ENCODE measurements at regions not wholly inside any gene's neighbourhood (a gene's known extent, or its start where the extent isn't known, plus 50 kb on each side); places are given as distances from the start of the nearest gene placed in this dataset.
A peak's percentile ranks its signal among the peaks of the same experiment; 100 is the strongest.

GRCh38 chr16:13305019-13305755 is 403.8 kb downstream of the SHISA9 start (continued):
- TF ChIP-seq JUND (IDR thresholded peaks at IDR 0.05; ENCODE audit: low read depth, low read length): no peak
- peak; percentile 68 for TF ChIP-seq MEF2B (IDR thresholded peaks at IDR 0.05; ENCODE audit: partially characterized antibody, poor library complexity, severe bottlenecking)
- TF ChIP-seq SPI1 (IDR thresholded peaks at IDR 0.05; ENCODE audit: borderline replicate concordance, insufficient read depth, low read depth, low read length): peak; percentile 74
- no peak; the same call in 1 of the 2 replicates for TF ChIP-seq NFIC (IDR thresholded peaks at IDR 0.05; ENCODE audit: low read depth, low read length)
- no peak for TF ChIP-seq CBFB (IDR thresholded peaks at IDR 0.05; ENCODE audit: low read depth)
- TF ChIP-seq BHLHE40 (IDR thresholded peaks at IDR 0.05; ENCODE audit: borderline replicate concordance in 1 of 2, low read depth in 2 of 2, low read length in 1 of 2): peak; percentile 90 to 92
- no peak for TF ChIP-seq MYC (IDR thresholded peaks at IDR 0.05; ENCODE audit: insufficient read depth, insufficient read length, insufficient replicate concordance, low read length, severe bottlenecking)
- TF ChIP-seq RUNX3 (IDR thresholded peaks at IDR 0.05; ENCODE audit: low read length): no peak
- TF ChIP-seq MXI1 (IDR thresholded peaks at IDR 0.05; ENCODE audit: low read depth, low read length): no peak
- TF ChIP-seq ZNF592 (IDR thresholded peaks at IDR 0.05): no peak
- no peak for TF ChIP-seq BACH1 (IDR thresholded peaks at IDR 0.05; ENCODE audit: borderline replicate concordance)
- no peak for TF ChIP-seq PAX8 (IDR thresholded peaks at IDR 0.05)
- no peak for TF ChIP-seq SREBF2 (IDR thresholded peaks at IDR 0.05; ENCODE audit: low read length)
- TF ChIP-seq STAT1 (conservative IDR thresholded peaks at IDR 0.05): no peak
- no peak for TF ChIP-seq YY1 (IDR thresholded peaks at IDR 0.05; ENCODE audit: low read depth, low read length)
- no peak for TF ChIP-seq FOXK2 (IDR thresholded peaks at IDR 0.05)
- no peak for TF ChIP-seq RELA (IDR thresholded peaks at IDR 0.05; ENCODE audit: borderline replicate concordance, partially characterized antibody)
- 0 out of 2 replicates have a peak, but pooled peaks have one; percentile 21 for TF ChIP-seq IKZF1 (conservative IDR thresholded peaks at IDR 0.05)
- no peak for TF ChIP-seq IRF3 (IDR thresholded peaks at IDR 0.05)
- TF ChIP-seq EED (IDR thresholded peaks at IDR 0.05; ENCODE audit: low read depth): peak; percentile 34; the same call in 1 of the 2 replicates
- no peak for TF ChIP-seq POU2F2 (IDR thresholded peaks at IDR 0.05; ENCODE audit: borderline replicate concordance, low read depth, low read length)
- 0 out of 2 replicates have a peak, but pooled peaks have one; percentile 39 for TF ChIP-seq RELB (IDR thresholded peaks at IDR 0.05; ENCODE audit: low read depth)
- TF ChIP-seq ZNF274 (IDR thresholded peaks at IDR 0.05; ENCODE audit: insufficient read depth, insufficient read length): no peak
- no peak for TF ChIP-seq SMC3 (IDR thresholded peaks at IDR 0.05; ENCODE audit: borderline replicate concordance, low read length)
